ENCODE measurements at regions not wholly inside any gene's neighbourhood (a gene's known extent, or its start where the extent isn't known, plus 50 kb on each side); places are given as distances from the start of the nearest gene placed in this dataset.

DNA sequence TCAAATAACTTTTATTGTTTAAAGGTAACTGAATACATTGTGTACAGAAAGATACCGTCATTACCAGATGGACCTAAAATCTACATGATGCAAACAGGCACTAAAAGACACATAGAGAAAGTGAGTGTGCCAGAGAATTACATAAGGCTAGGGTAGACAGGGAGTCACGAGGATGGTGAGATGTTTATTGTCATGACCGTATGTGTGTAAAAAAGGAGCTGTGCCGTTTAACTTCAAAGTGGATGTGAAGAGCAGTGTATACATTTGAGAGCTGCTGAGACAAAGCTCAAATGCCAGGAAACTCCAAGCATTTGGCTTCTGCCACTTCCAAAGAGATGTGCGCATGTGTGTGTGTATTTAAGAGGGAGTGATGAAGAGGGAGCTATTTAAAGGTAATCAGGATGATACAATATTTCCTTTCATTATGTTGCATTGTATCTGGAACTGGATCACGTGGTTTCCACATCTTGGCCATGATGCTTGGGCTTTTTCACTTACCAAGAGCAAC is 51.4 kb upstream of the IGF1R start:
- TF ChIP-seq, protein P1, sequence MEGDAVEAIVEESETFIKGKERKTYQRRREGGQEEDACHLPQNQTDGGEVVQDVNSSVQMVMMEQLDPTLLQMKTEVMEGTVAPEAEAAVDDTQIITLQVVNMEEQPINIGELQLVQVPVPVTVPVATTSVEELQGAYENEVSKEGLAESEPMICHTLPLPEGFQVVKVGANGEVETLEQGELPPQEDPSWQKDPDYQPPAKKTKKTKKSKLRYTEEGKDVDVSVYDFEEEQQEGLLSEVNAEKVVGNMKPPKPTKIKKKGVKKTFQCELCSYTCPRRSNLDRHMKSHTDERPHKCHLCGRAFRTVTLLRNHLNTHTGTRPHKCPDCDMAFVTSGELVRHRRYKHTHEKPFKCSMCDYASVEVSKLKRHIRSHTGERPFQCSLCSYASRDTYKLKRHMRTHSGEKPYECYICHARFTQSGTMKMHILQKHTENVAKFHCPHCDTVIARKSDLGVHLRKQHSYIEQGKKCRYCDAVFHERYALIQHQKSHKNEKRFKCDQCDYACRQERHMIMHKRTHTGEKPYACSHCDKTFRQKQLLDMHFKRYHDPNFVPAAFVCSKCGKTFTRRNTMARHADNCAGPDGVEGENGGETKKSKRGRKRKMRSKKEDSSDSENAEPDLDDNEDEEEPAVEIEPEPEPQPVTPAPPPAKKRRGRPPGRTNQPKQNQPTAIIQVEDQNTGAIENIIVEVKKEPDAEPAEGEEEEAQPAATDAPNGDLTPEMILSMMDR (IDR thresholded peaks at IDR 0.05) = no peak
- no peak for TF ChIP-seq POLR2A (IDR thresholded peaks at IDR 0.05)

Measured in esophagus squamous epithelium (tissue), 4 donors.